HepG2 (cell line): ENCODE measurements at regions not wholly inside any gene's neighbourhood (a gene's known extent, or its start where the extent isn't known, plus 50 kb on each side); places are given as distances from the start of the nearest gene placed in this dataset.

Experiments used
- ATAC-seq: fragments of 200-7000 bp; cut with Tn5 transposase; 3 replicates; pipeline ENCODE4 v1.9.1; 2020; ENCODE audit warnings: mild to moderate bottlenecking, moderate library complexity
- BruUV-seq: library from RNA; stranded (reverse); fragments of 400-500 nt; replicated peaks from 2 replicates; lab custom pipeline; 2021; lab: Mats Ljungman, UMichigan
- CTCF ChIA-PET: fragments of 300-600 bp; formaldehyde crosslinking; extraction: SDS; loops from one replicate; lab custom pipeline; 2021; ENCODE audit warnings: low total read pairs, inconsistent platforms, low intra/inter-chr PET ratio; lab: Yijun Ruan, JAX
- POLR2A ChIA-PET: fragments of 350-600 bp; sonication (Branson Sonifier 250); formaldehyde crosslinking; loops from one replicate; lab custom pipeline; 2020; ENCODE audit warnings: antibody characterized with exemption, inconsistent platforms; lab: Yijun Ruan, JAX
- DNase-seq: peaks from one replicate; pipeline ENCODE4 v3.0.0-alpha.2; 2015; ENCODE audit warnings: low spot score
- FAIRE-seq: peaks from 3 replicates; lab custom pipeline; 2011; peaks lifted over from hg19 to GRCh38; lab: Jason Lieb, UNC
- H2AFZ ChIP-seq: one replicate; pipeline ENCODE4 v1.6.1; 2011; ENCODE audit warnings: low read length, inconsistent platforms
- H3K27ac ChIP-seq: fragments of 300-600 bp; 3 replicates; pipeline ENCODE4 v1.8.0; 2011; ENCODE audit warnings: mixed run types, mild to moderate bottlenecking, mixed read lengths, low read length, inconsistent platforms; ENCODE audit not compliant: insufficient read depth; ENCODE audit errors: extremely low read length
- H3K27me3 ChIP-seq, 2 experiments: fragments of 200-600 bp in 1 of 2; 2 replicates in 1 of 2; 3 replicates in 1 of 2; pipeline versions ENCODE4 v1.6.0 to v1.8.0; 2011; ENCODE audit warnings: low read length in 2 of 2, mild to moderate bottlenecking in 2 of 2, moderate library complexity in 2 of 2, inconsistent platforms in 1 of 2; ENCODE audit not compliant: insufficient read depth in 2 of 2, control insufficient read depth in 1 of 2
- H3K36me3 ChIP-seq, 2 experiments: fragments of 200-600 bp in 1 of 2; replicated peaks in 1 of 2; 2 replicates in 1 of 2; 3 replicates in 1 of 2; pipeline versions ENCODE4 v1.5.1 to v1.8.0; 2011; ENCODE audit warnings: low read length in 2 of 2, inconsistent platforms in 1 of 2; ENCODE audit not compliant: insufficient read depth in 2 of 2, control insufficient read depth in 1 of 2
- H3K4me1 ChIP-seq: 2 replicates; pipeline ENCODE4 v1.5.1; 2012; ENCODE audit warnings: low read length, inconsistent platforms; ENCODE audit not compliant: insufficient read depth
- H3K4me2 ChIP-seq: 2 replicates; pipeline ENCODE4 v1.6.0; 2011; ENCODE audit warnings: low read depth, low read length, inconsistent platforms
- H3K4me3 ChIP-seq, 3 experiments: fragments of 200-600 bp in 1 of 3; sonication (generic), shearing (Covaris generic) in 1 of 3; replicated peaks in 1 of 3; 2 replicates each; pipeline ENCODE4 v1.5.1; 2011 to 2016; ENCODE audit warnings: low read length in 3 of 3, inconsistent platforms in 2 of 3, low read depth in 2 of 3, mild to moderate bottlenecking in 2 of 3, control low read depth in 1 of 3, mixed read lengths in 1 of 3; ENCODE audit not compliant: insufficient read depth in 1 of 3
- H3K79me2 ChIP-seq: one replicate; pipeline ENCODE4 v1.6.1; 2011; ENCODE audit warnings: low read length, inconsistent platforms; ENCODE audit not compliant: insufficient read depth
- H3K9ac ChIP-seq: 2 replicates; pipeline ENCODE4 v1.6.0; 2011; ENCODE audit warnings: mild to moderate bottlenecking, low read depth, low read length, inconsistent platforms; ENCODE audit not compliant: insufficient read depth
- H3K9me3 ChIP-seq: 2 replicates; pipeline ENCODE4 v1.5.1; 2012; ENCODE audit warnings: mild to moderate bottlenecking, low read length
- H4K20me1 ChIP-seq: 2 replicates; pipeline ENCODE4 v1.6.0; 2011; ENCODE audit warnings: inconsistent platforms, mild to moderate bottlenecking, low read length, moderate library complexity; ENCODE audit not compliant: insufficient read depth
- HNF4A ChIP-seq: sonication (generic); formaldehyde crosslinking; IDR thresholded peaks from 2 replicates; pipeline ENCODE4 v1.4.0; 2020; ENCODE audit warnings: missing genetic modification reagents
- JUN ChIP-seq: sonication (generic); formaldehyde crosslinking; IDR thresholded peaks from 2 replicates; pipeline ENCODE4 v1.4.0; 2020; ENCODE audit warnings: mild to moderate bottlenecking, missing genetic modification reagents
- KDM4B ChIP-seq: sonication (generic); formaldehyde crosslinking; IDR thresholded peaks from 2 replicates; pipeline ENCODE4 v1.4.0; 2020; ENCODE audit warnings: missing genetic modification reagents
- MBD4 ChIP-seq: IDR thresholded peaks from 2 replicates; pipeline ENCODE4 v1.6.1; 2012; ENCODE audit warnings: low read length, inconsistent platforms, borderline replicate concordance
- RBFOX2 ChIP-seq: fragments of 200-400 bp; formaldehyde crosslinking; IDR thresholded peaks from 2 replicates; pipeline ENCODE4 v1.6.1; 2017; ENCODE audit warnings: low read depth, mild to moderate bottlenecking, low read length
- SKI ChIP-seq: fragments of 450-650 bp; IDR thresholded peaks from one replicate; pipeline ENCODE4 v1.6.1; 2018; ENCODE audit warnings: mild to moderate bottlenecking; ENCODE audit not compliant: partially characterized antibody
- THYN1 ChIP-seq: sonication (generic); formaldehyde crosslinking; IDR thresholded peaks from 2 replicates; pipeline ENCODE4 v1.8.1; 2023; ENCODE audit warnings: low read depth, mild to moderate bottlenecking, moderate library complexity, missing genetic modification reagents, borderline replicate concordance
- ZNF556 ChIP-seq: sonication (generic); formaldehyde crosslinking; IDR thresholded peaks from 2 replicates; pipeline ENCODE4 v1.4.0; 2020; ENCODE audit warnings: mild to moderate bottlenecking, missing genetic modification reagents, borderline replicate concordance
- WGBS: methylation state at CpG from one replicate; pipeline ENCODE4 v1.1.6; 2017; ENCODE audit warnings: low lambda C conversion rate; 5-methylcytosine and 5-hydroxymethylcytosine counted together
- in situ Hi-C: cut with HindIII; loops from 2 replicates; pipeline ENCODE4 v1.10.0; 2017; ENCODE audit warnings: low pct_unique_long_range_greater_than_20kb; ENCODE audit not compliant: extremely low pct_ligation_motif_present
- intact Hi-C: fragments of 100-400 bp; cut with micrococcal nuclease; formaldehyde crosslinking; loops from one replicate; pipeline ENCODE4 v1.10.0; 2022; ENCODE audit not compliant: unreplicated experiment
- TF ChIP-seq, protein P1 (sequence below): IDR thresholded peaks from 2 replicates; pipeline ENCODE4 v1.6.1; 2016; ENCODE audit warnings: control low read depth
- TF ChIP-seq, protein P2 (sequence below): sonication (generic); formaldehyde crosslinking; IDR thresholded peaks from 2 replicates; pipeline ENCODE4 v1.4.0; 2020; ENCODE audit warnings: missing genetic modification reagents, low read depth, mild to moderate bottlenecking, borderline replicate concordance
- TF ChIP-seq, protein P3 (sequence below): IDR thresholded peaks from 2 replicates; pipeline ENCODE4 v1.6.1; 2016; ENCODE audit warnings: missing compliant biosample characterization, missing genetic modification reagents, borderline replicate concordance
- TF ChIP-seq, protein P4 (sequence below): sonication (generic); formaldehyde crosslinking; IDR thresholded peaks from 2 replicates; pipeline ENCODE4; 2020; ENCODE audit warnings: missing genetic modification reagents, mild to moderate bottlenecking, borderline replicate concordance
- TF ChIP-seq, protein P5 (sequence below): sonication (generic); formaldehyde crosslinking; conservative IDR thresholded peaks from 2 replicates; pipeline ENCODE4 v1.4.0; 2020; ENCODE audit warnings: missing genetic modification reagents

DNA sequence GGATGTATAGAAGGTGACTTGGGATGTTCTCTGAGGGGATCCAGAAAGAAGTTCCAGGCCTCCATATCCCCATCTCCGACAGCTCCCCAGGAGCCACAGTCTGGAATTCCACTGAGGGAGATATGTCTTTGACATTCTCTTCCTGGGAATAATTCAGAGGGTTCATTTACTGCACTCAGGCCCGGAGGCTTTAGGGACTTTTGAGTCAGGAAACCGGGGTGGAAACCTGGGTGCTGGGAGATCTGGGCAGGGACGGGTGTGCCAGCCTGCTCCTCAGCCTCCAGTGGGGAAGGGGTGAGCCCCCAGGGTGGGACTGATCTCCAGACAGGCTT, 147.7 kb downstream of the SMAD6 start (continued):
- TF ChIP-seq, protein P1, sequence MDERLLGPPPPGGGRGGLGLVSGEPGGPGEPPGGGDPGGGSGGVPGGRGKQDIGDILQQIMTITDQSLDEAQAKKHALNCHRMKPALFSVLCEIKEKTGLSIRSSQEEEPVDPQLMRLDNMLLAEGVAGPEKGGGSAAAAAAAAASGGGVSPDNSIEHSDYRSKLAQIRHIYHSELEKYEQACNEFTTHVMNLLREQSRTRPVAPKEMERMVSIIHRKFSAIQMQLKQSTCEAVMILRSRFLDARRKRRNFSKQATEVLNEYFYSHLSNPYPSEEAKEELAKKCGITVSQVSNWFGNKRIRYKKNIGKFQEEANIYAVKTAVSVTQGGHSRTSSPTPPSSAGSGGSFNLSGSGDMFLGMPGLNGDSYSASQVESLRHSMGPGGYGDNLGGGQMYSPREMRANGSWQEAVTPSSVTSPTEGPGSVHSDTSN (CRISPR knock-in tag) = no peak
- TF ChIP-seq ZNF556 (CRISPR knock-in tag) = no peak
- TF ChIP-seq, protein P2, sequence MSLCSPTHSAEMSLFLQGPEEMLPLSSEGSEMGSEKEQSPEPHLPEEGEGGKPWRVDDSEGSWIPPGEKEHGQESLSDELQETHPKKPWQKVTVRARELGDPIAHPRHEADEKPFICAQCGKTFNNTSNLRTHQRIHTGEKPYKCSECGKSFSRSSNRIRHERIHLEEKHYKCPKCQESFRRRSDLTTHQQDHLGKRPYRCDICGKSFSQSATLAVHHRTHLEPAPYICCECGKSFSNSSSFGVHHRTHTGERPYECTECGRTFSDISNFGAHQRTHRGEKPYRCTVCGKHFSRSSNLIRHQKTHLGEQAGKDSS (CRISPR knock-in tag) = no peak
- TF ChIP-seq, protein P3, sequence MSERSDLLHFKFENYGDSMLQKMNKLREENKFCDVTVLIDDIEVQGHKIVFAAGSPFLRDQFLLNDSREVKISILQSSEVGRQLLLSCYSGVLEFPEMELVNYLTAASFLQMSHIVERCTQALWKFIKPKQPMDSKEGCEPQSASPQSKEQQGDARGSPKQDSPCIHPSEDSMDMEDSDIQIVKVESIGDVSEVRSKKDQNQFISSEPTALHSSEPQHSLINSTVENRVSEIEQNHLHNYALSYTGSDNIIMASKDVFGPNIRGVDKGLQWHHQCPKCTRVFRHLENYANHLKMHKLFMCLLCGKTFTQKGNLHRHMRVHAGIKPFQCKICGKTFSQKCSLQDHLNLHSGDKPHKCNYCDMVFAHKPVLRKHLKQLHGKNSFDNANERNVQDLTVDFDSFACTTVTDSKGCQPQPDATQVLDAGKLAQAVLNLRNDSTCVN = no peak

DNA sequence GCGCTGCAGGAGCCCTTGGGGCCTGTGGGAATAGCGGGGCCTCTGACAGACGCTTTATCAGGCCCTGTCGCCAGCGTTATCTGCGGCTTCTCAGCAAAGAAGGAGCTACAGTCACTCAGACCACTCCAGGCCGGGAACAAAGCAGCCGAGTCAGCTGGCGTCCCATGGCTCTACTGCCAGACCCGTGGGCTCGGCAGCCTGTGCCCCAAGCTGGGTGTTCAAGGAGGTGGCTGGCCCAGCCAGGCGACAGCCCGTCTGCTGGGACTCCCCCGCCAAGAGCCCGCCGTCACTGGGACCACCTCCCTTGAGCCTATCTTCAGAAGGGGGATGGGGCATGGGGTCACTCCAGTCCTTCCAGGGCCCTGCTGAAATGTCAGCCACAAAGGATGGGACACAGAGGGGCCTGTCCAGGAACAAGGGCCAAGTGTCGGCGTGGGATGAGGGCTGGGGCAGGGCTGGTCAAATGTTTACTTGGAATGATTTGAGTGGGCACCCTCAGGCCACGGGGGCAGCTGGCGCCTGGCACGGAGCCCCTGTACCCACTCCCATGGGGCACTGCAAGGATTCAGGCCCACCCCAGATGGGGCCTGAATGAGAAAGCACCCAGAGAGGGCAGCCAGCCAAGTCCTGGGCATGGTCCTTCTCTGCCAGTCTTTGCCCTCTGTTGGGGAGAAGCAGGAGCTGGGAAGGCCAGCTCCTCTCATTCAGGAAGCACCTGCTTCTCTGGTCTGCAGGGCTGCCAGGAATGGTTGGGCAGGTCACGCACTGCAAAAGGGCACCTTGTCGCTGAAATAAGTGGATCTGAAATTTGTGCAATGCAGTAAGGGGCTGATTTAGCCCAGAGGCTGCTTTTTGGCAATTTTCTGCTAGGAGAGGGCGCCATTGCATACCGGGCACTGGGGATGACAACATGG, 148.3 kb downstream of the SMAD6 start:
- no peak for ATAC-seq
- no peak for DNase-seq
- Histone ChIP-seq H3K27ac (no peak overlapping the region), H3K79me2 (no peaks in the 10 kb centered on the region), H3K27me3 (peaks cover 4 to 16% of the 10 kb centered on the region in 2 experiments; a peak in 4 of 5 replicates), H3K4me3 (no peak overlapping the region), H3K9me3 (no peaks in the 10 kb centered on the region), H4K20me1 (no peaks in the 10 kb centered on the region), H3K4me2 (no peak overlapping the region), H3K36me3 (no peaks in the 10 kb centered on the region), H3K4me1 (peaks cover 36% of the 10 kb centered on the region), H3K9ac (no peak overlapping the region), H2AFZ (no peak overlapping the region)
- no TSS peak for BruUV-seq
- WGBS = 71% methylated on average over 10 of the region's 25 CpGs
- intact Hi-C loops (loop anchor here (2.0 to 5.0 kb wide), 2 partner anchors 78 to 240 kb away; no protein-coding TSS in a partner anchor), in situ Hi-C loops (no loop called here)
- FAIRE-seq = no peak
- ChIA-PET POLR2A (interaction anchor here (1.0 kb wide), 1 partner anchor 79 kb away, joined by 7 read pairs; no protein-coding TSS in a partner anchor), CTCF (interaction anchor here (1.0 to 2.2 kb wide), 5 partner anchors 12 to 247 kb away, joined by 3 to 19 read pairs (median 11); no protein-coding TSS in a partner anchor)
- TF ChIP-seq SKI (no peak), KDM4B (no peak), HNF4A (no peak), JUN (CRISPR knock-in tag) (no peak), THYN1 (CRISPR knock-in tag) (no peak), RBFOX2 (no peak), MBD4 (no peak)
- TF ChIP-seq, protein P4, sequence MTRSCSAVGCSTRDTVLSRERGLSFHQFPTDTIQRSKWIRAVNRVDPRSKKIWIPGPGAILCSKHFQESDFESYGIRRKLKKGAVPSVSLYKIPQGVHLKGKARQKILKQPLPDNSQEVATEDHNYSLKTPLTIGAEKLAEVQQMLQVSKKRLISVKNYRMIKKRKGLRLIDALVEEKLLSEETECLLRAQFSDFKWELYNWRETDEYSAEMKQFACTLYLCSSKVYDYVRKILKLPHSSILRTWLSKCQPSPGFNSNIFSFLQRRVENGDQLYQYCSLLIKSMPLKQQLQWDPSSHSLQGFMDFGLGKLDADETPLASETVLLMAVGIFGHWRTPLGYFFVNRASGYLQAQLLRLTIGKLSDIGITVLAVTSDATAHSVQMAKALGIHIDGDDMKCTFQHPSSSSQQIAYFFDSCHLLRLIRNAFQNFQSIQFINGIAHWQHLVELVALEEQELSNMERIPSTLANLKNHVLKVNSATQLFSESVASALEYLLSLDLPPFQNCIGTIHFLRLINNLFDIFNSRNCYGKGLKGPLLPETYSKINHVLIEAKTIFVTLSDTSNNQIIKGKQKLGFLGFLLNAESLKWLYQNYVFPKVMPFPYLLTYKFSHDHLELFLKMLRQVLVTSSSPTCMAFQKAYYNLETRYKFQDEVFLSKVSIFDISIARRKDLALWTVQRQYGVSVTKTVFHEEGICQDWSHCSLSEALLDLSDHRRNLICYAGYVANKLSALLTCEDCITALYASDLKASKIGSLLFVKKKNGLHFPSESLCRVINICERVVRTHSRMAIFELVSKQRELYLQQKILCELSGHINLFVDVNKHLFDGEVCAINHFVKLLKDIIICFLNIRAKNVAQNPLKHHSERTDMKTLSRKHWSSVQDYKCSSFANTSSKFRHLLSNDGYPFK (CRISPR knock-in tag) = no peak
- TF ChIP-seq, protein P5, sequence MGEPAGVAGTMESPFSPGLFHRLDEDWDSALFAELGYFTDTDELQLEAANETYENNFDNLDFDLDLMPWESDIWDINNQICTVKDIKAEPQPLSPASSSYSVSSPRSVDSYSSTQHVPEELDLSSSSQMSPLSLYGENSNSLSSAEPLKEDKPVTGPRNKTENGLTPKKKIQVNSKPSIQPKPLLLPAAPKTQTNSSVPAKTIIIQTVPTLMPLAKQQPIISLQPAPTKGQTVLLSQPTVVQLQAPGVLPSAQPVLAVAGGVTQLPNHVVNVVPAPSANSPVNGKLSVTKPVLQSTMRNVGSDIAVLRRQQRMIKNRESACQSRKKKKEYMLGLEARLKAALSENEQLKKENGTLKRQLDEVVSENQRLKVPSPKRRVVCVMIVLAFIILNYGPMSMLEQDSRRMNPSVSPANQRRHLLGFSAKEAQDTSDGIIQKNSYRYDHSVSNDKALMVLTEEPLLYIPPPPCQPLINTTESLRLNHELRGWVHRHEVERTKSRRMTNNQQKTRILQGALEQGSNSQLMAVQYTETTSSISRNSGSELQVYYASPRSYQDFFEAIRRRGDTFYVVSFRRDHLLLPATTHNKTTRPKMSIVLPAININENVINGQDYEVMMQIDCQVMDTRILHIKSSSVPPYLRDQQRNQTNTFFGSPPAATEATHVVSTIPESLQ (CRISPR knock-in tag) = no peak
